ENCODE measurements at regions not wholly inside any gene's neighbourhood (a gene's known extent, or its start where the extent isn't known, plus 50 kb on each side); places are given as distances from the start of the nearest gene placed in this dataset.

- TF ChIP-seq RAD21 (IDR thresholded peaks at IDR 0.05; ENCODE audit: low read depth) (no peak), EP300 (IDR thresholded peaks at IDR 0.05; ENCODE audit: borderline replicate concordance) (no peak), EGR1 (IDR thresholded peaks at IDR 0.05) (no peak), TCF12 (IDR thresholded peaks at IDR 0.05; ENCODE audit: low read depth) (no peak), CEBPB (IDR thresholded peaks at IDR 0.05) (no peak), NFIC (IDR thresholded peaks at IDR 0.05) (no peak), FOXM1 (IDR thresholded peaks at IDR 0.05; ENCODE audit: borderline replicate concordance, low read depth) (no peak), CREB1 (IDR thresholded peaks at IDR 0.05; ENCODE audit: low read depth) (no peak), TEAD4 (IDR thresholded peaks at IDR 0.05) (no peak), ZBTB7A (IDR thresholded peaks at IDR 0.05; ENCODE audit: low read depth) (no peak), YY1 (IDR thresholded peaks at IDR 0.05; ENCODE audit: low read depth) (no peak), TAF1 (IDR thresholded peaks at IDR 0.05; ENCODE audit: low read depth) (no peak)
- TF ChIP-seq, protein P1, sequence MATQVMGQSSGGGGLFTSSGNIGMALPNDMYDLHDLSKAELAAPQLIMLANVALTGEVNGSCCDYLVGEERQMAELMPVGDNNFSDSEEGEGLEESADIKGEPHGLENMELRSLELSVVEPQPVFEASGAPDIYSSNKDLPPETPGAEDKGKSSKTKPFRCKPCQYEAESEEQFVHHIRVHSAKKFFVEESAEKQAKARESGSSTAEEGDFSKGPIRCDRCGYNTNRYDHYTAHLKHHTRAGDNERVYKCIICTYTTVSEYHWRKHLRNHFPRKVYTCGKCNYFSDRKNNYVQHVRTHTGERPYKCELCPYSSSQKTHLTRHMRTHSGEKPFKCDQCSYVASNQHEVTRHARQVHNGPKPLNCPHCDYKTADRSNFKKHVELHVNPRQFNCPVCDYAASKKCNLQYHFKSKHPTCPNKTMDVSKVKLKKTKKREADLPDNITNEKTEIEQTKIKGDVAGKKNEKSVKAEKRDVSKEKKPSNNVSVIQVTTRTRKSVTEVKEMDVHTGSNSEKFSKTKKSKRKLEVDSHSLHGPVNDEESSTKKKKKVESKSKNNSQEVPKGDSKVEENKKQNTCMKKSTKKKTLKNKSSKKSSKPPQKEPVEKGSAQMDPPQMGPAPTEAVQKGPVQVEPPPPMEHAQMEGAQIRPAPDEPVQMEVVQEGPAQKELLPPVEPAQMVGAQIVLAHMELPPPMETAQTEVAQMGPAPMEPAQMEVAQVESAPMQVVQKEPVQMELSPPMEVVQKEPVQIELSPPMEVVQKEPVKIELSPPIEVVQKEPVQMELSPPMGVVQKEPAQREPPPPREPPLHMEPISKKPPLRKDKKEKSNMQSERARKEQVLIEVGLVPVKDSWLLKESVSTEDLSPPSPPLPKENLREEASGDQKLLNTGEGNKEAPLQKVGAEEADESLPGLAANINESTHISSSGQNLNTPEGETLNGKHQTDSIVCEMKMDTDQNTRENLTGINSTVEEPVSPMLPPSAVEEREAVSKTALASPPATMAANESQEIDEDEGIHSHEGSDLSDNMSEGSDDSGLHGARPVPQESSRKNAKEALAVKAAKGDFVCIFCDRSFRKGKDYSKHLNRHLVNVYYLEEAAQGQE (IDR thresholded peaks at IDR 0.05; ENCODE audit: low read depth) = no peak
- TF ChIP-seq, protein P2, sequence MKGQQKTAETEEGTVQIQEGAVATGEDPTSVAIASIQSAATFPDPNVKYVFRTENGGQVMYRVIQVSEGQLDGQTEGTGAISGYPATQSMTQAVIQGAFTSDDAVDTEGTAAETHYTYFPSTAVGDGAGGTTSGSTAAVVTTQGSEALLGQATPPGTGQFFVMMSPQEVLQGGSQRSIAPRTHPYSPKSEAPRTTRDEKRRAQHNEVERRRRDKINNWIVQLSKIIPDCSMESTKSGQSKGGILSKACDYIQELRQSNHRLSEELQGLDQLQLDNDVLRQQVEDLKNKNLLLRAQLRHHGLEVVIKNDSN (IDR thresholded peaks at IDR 0.05) = no peak
- TF ChIP-seq, protein P3, sequence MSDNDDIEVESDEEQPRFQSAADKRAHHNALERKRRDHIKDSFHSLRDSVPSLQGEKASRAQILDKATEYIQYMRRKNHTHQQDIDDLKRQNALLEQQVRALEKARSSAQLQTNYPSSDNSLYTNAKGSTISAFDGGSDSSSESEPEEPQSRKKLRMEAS (IDR thresholded peaks at IDR 0.05) = no peak
Measured at GRCh38 chr7:125197731-125198393, 268.2 kb upstream of the POT1 start.

DNA sequence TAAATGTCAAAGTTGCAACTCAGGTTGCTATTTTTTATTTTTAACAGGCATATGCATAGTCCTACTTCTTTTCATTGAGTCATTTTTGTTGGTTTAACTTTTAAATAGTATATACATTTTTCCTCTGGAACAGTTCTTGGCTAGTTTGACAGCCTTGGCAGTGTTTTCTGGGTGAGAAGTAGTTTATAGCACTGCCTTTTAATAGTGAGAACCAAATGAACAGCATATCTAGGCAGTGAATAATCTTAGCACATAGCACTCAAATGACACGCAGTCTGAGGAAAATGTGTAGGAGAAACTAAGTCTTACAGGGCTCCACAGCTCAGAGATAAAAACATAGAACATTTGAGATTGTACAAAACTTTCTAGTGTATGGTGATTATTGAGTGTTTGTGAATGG is 265.5 kb upstream of the POT1 start:
- TF ChIP-seq FOXM1 (IDR thresholded peaks at IDR 0.05; ENCODE audit: borderline replicate concordance, low read depth) = no peak
- TF ChIP-seq, protein P3 (IDR thresholded peaks at IDR 0.05) = no peak
- TF ChIP-seq, protein P2 (IDR thresholded peaks at IDR 0.05) = no peak
- TF ChIP-seq YY1 (IDR thresholded peaks at IDR 0.05; ENCODE audit: low read depth) = no peak
- no peak for TF ChIP-seq TAF1 (IDR thresholded peaks at IDR 0.05; ENCODE audit: low read depth)
- no peak for TF ChIP-seq NFIC (IDR thresholded peaks at IDR 0.05)
- TF ChIP-seq CREB1 (IDR thresholded peaks at IDR 0.05; ENCODE audit: low read depth) = no peak
- no peak for TF ChIP-seq TCF12 (IDR thresholded peaks at IDR 0.05; ENCODE audit: low read depth)
- no peak for TF ChIP-seq TEAD4 (IDR thresholded peaks at IDR 0.05)
- TF ChIP-seq RAD21 (IDR thresholded peaks at IDR 0.05; ENCODE audit: low read depth) = no peak
- TF ChIP-seq ZBTB7A (IDR thresholded peaks at IDR 0.05; ENCODE audit: low read depth) = no peak
- TF ChIP-seq, protein P1 (IDR thresholded peaks at IDR 0.05; ENCODE audit: low read depth) = no peak
- TF ChIP-seq EP300 (IDR thresholded peaks at IDR 0.05; ENCODE audit: borderline replicate concordance) = no peak
- no peak for TF ChIP-seq CEBPB (IDR thresholded peaks at IDR 0.05)
- no peak for TF ChIP-seq EGR1 (IDR thresholded peaks at IDR 0.05)

DNA sequence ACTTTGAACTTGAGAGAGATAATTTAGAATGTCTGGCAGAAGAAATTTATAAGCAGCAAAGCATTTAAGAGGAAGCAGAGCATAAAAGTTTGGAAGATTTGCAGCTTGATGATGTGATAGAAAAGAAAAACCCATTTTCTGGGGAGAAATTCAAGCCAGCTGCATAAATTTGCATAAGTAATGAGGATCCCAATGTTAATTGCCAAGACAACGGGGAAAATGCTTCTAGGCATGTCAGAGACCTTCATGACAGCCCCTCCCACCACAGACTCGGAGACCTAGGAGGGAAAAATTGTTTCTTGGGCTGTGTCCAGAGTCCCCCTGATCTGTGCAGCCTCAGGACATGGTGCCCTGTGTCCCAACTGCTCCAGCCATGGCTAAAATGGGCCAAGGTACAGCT is 263.6 kb upstream of the POT1 start:
- no peak for TF ChIP-seq ZBTB7A (IDR thresholded peaks at IDR 0.05; ENCODE audit: low read depth)
- no peak for TF ChIP-seq TEAD4 (IDR thresholded peaks at IDR 0.05)
- TF ChIP-seq YY1 (IDR thresholded peaks at IDR 0.05; ENCODE audit: low read depth) = no peak
- no peak for TF ChIP-seq FOXM1 (IDR thresholded peaks at IDR 0.05; ENCODE audit: borderline replicate concordance, low read depth)
- no peak for TF ChIP-seq RAD21 (IDR thresholded peaks at IDR 0.05; ENCODE audit: low read depth)
- TF ChIP-seq EP300 (IDR thresholded peaks at IDR 0.05; ENCODE audit: borderline replicate concordance) = no peak
- TF ChIP-seq EGR1 (IDR thresholded peaks at IDR 0.05) = no peak
- no peak for TF ChIP-seq TCF12 (IDR thresholded peaks at IDR 0.05; ENCODE audit: low read depth)

- TF ChIP-seq CEBPB (IDR thresholded peaks at IDR 0.05) = no peak
- TF ChIP-seq CREB1 (IDR thresholded peaks at IDR 0.05; ENCODE audit: low read depth) = no peak
- no peak for TF ChIP-seq YY1 (IDR thresholded peaks at IDR 0.05; ENCODE audit: low read depth)
- TF ChIP-seq TCF12 (IDR thresholded peaks at IDR 0.05; ENCODE audit: low read depth) = no peak
- TF ChIP-seq EGR1 (IDR thresholded peaks at IDR 0.05) = no peak
- TF ChIP-seq TEAD4 (IDR thresholded peaks at IDR 0.05) = no peak
- TF ChIP-seq RAD21 (IDR thresholded peaks at IDR 0.05; ENCODE audit: low read depth) = no peak
- TF ChIP-seq, protein P3 (IDR thresholded peaks at IDR 0.05) = no peak
- TF ChIP-seq EP300 (IDR thresholded peaks at IDR 0.05; ENCODE audit: borderline replicate concordance) = no peak
- TF ChIP-seq ZBTB7A (IDR thresholded peaks at IDR 0.05; ENCODE audit: low read depth) = no peak
- no peak for TF ChIP-seq TAF1 (IDR thresholded peaks at IDR 0.05; ENCODE audit: low read depth)
- TF ChIP-seq, protein P1 (IDR thresholded peaks at IDR 0.05; ENCODE audit: low read depth) = no peak
- TF ChIP-seq, protein P2 (IDR thresholded peaks at IDR 0.05) = no peak
- no peak for TF ChIP-seq FOXM1 (IDR thresholded peaks at IDR 0.05; ENCODE audit: borderline replicate concordance, low read depth)
- no peak for TF ChIP-seq NFIC (IDR thresholded peaks at IDR 0.05)
Measured at GRCh38 chr7:125184801-125185200, 255.2 kb upstream of the POT1 start.

Data from Ishikawa (cell line).